A549 (cell line): ENCODE measurements at regions not wholly inside any gene's neighbourhood (a gene's known extent, or its start where the extent isn't known, plus 50 kb on each side); places are given as distances from the start of the nearest gene placed in this dataset.

ENCODE experiments used
- ATAC-seq, 2 experiments: fragments of 200-7000 bp in 1 of 2; fragments of >200 bp in 1 of 2; cut with Nextera tagmentation in 1 of 2; cut with Tn5 transposase in 1 of 2; 3 replicates each; pipeline versions ENCODE4 v1.8.0 to v1.9.1; 2018 to 2020; ENCODE audit warnings: mild to moderate bottlenecking in 1 of 2, moderate library complexity in 1 of 2
- CTCF ChIA-PET: fragments of 300-600 bp; sonication (Branson Sonifier 250); formaldehyde crosslinking; extraction: SDS; loops from one replicate; lab custom pipeline; 2021; ENCODE audit warnings: antibody characterized with exemption, inconsistent platforms; lab: Yijun Ruan, JAX
- POLR2A ChIA-PET: fragments of 350-600 bp; formaldehyde crosslinking; extraction: SDS; loops from one replicate; lab custom pipeline; 2021; ENCODE audit warnings: antibody characterized with exemption, inconsistent platforms; lab: Yijun Ruan, JAX
- DNase-seq, 2 experiments: peaks; one replicate each; pipeline versions ENCODE4 v3.0.0 to v3.0.0-alpha.2; 2011 to 2016; ENCODE audit warnings: low read depth in 1 of 2, low spot score in 1 of 2
- FAIRE-seq: peaks from 2 replicates; lab custom pipeline; 2011; peaks lifted over from hg19 to GRCh38; lab: Jason Lieb, UNC
- H3K27ac ChIP-seq, 2 experiments: fragments of >200 bp; sonication (Bioruptor Twin); formaldehyde crosslinking; 3 replicates each; pipeline ENCODE4 v1.5.1; 2016 to 2017
- H3K4me1 ChIP-seq: fragments of >200 bp; sonication (Bioruptor Twin); formaldehyde crosslinking; 3 replicates; pipeline ENCODE4 v1.6.1; 2016
- H3K4me2 ChIP-seq: fragments of >200 bp; sonication (Bioruptor Twin); formaldehyde crosslinking; 3 replicates; pipeline ENCODE4 v1.6.1; 2016
- H3K4me3 ChIP-seq: fragments of >200 bp; sonication (Bioruptor Twin); formaldehyde crosslinking; 3 replicates; pipeline ENCODE4 v1.5.1; 2016
- H3K9me3 ChIP-seq: fragments of >200 bp; sonication (Bioruptor Twin); formaldehyde crosslinking; 3 replicates; pipeline ENCODE4 v1.6.1; 2016
- CEBPB ChIP-seq, 2 experiments: fragments of >200 bp in 1 of 2; sonication (Bioruptor Twin) in 1 of 2; formaldehyde crosslinking in 1 of 2; IDR thresholded peaks; 2 replicates each; pipeline ENCODE4 v1.6.1; 2012 to 2016
- EHF ChIP-seq: fragments of 250-450 bp; sonication (Bioruptor Pico); IDR thresholded peaks from 2 replicates; pipeline ENCODE4 v1.5.0; 2020; ENCODE audit warnings: mild to moderate bottlenecking
- EHMT2 ChIP-seq: fragments of 200-600 bp; sonication (generic); IDR thresholded peaks from 2 replicates; pipeline ENCODE4 v1.6.1; 2016; ENCODE audit warnings: antibody characterized with exemption, low read depth, mild to moderate bottlenecking, moderate library complexity
- ESRRA ChIP-seq: fragments of 150-350 bp; IDR thresholded peaks from 2 replicates; pipeline ENCODE4 v1.6.1; 2014; ENCODE audit warnings: mild to moderate bottlenecking, low read length, borderline replicate concordance
- FOSB ChIP-seq: fragments of 250-450 bp; sonication (Bioruptor Pico); IDR thresholded peaks from 2 replicates; pipeline ENCODE4 v1.5.0; 2020; ENCODE audit warnings: mild to moderate bottlenecking, moderate library complexity
- FOXS1 ChIP-seq: fragments of 250-450 bp; sonication (Bioruptor Pico); IDR thresholded peaks from 2 replicates; pipeline ENCODE4 v1.5.0; 2020; ENCODE audit warnings: mild to moderate bottlenecking, moderate library complexity
- HES2 ChIP-seq: fragments of >200 bp; sonication (Bioruptor Twin); formaldehyde crosslinking; IDR thresholded peaks from 2 replicates; pipeline ENCODE4 v1.6.1; 2016
- HEYL ChIP-seq: fragments of 250-450 bp; sonication (Bioruptor Pico); IDR thresholded peaks from 2 replicates; pipeline ENCODE4 v1.8.0; 2021; ENCODE audit warnings: mild to moderate bottlenecking, moderate library complexity
- HMGXB4 ChIP-seq: fragments of 250-450 bp; sonication (Bioruptor Pico); IDR thresholded peaks from 2 replicates; pipeline ENCODE4 v1.5.0; 2021; ENCODE audit warnings: mild to moderate bottlenecking, moderate library complexity, borderline replicate concordance
- HOXB13 ChIP-seq: fragments of 250-450 bp; sonication (Bioruptor Pico); IDR thresholded peaks from 2 replicates; pipeline ENCODE4 v1.5.0; 2020; ENCODE audit warnings: low read depth, mild to moderate bottlenecking, moderate library complexity
- JUNB ChIP-seq: fragments of >200 bp; sonication (Bioruptor Twin); formaldehyde crosslinking; IDR thresholded peaks from 2 replicates; pipeline ENCODE4 v1.6.1; 2016
- KDM1A ChIP-seq: fragments of 200-600 bp; sonication (generic); IDR thresholded peaks from 2 replicates; pipeline ENCODE4 v1.6.1; 2016; ENCODE audit warnings: low read depth, mild to moderate bottlenecking
- MAFK ChIP-seq: fragments of 450-650 bp; IDR thresholded peaks from 2 replicates; pipeline ENCODE4 v1.6.1; 2014; ENCODE audit not compliant: partially characterized antibody
- MAX ChIP-seq: IDR thresholded peaks from 2 replicates; pipeline ENCODE4 v1.6.1; 2012
- MYC ChIP-seq: IDR thresholded peaks from 2 replicates; pipeline ENCODE4 v1.6.1; 2012; ENCODE audit warnings: mild to moderate bottlenecking, inconsistent platforms, low read length, improper control_type of control experiment, borderline replicate concordance
- PHF8 ChIP-seq: fragments of 200-600 bp; sonication (generic); IDR thresholded peaks from 2 replicates; pipeline ENCODE4 v1.6.1; 2016; ENCODE audit warnings: low read depth, mild to moderate bottlenecking, antibody characterized with exemption, moderate library complexity, borderline replicate concordance
- POLR2A ChIP-seq: IDR thresholded peaks from 2 replicates; pipeline ENCODE4 v1.6.1; 2012; ENCODE audit warnings: mild to moderate bottlenecking, low read length
- RAD21 ChIP-seq, 2 experiments: fragments of >200 bp in 1 of 2; sonication (Bioruptor Twin) in 1 of 2; formaldehyde crosslinking in 1 of 2; IDR thresholded peaks in 1 of 2; conservative IDR thresholded peaks in 1 of 2; 2 replicates in 1 of 2; 3 replicates in 1 of 2; pipeline ENCODE4 v1.6.1; 2012 to 2018; ENCODE audit warnings: inconsistent platforms in 1 of 2
- REST ChIP-seq: fragments of 200-600 bp; sonication (generic); IDR thresholded peaks from 2 replicates; pipeline ENCODE4 v1.6.1; 2016; ENCODE audit warnings: antibody characterized with exemption, mild to moderate bottlenecking, moderate library complexity
- SMC3 ChIP-seq: fragments of >200 bp; sonication (Bioruptor Twin); formaldehyde crosslinking; IDR thresholded peaks from 3 replicates; pipeline ENCODE4 v1.6.1; 2018; ENCODE audit warnings: inconsistent platforms
- SREBF2 ChIP-seq: fragments of 450-650 bp; IDR thresholded peaks from 2 replicates; pipeline ENCODE4 v1.6.1; 2014; ENCODE audit warnings: mild to moderate bottlenecking, moderate library complexity
- TFCP2L1 ChIP-seq: fragments of 250-450 bp; sonication (Bioruptor Pico); IDR thresholded peaks from 2 replicates; pipeline ENCODE4 v1.5.0; 2021; ENCODE audit warnings: mild to moderate bottlenecking
- ZC3H11A ChIP-seq: fragments of 450-650 bp; IDR thresholded peaks from 2 replicates; pipeline ENCODE4 v1.6.1; 2014; ENCODE audit warnings: antibody characterized with exemption, mild to moderate bottlenecking
- ZNF302 ChIP-seq: fragments of 250-450 bp; sonication (Bioruptor Pico); IDR thresholded peaks from 2 replicates; pipeline ENCODE4 v1.9.0; 2021; ENCODE audit warnings: inconsistent platforms, mild to moderate bottlenecking, moderate library complexity
- ZSCAN20 ChIP-seq: fragments of 250-450 bp; sonication (Bioruptor Pico); IDR thresholded peaks from 2 replicates; pipeline ENCODE4 v1.8.0; 2022; ENCODE audit warnings: mild to moderate bottlenecking, moderate library complexity
- WGBS: methylation state at CpG from one replicate; pipeline ENCODE4 v1.1.6; 2017; ENCODE audit errors: missing lambda C conversion rate; 5-methylcytosine and 5-hydroxymethylcytosine counted together

GRCh38 chr2:44838116-44838790, 103.2 kb upstream of the SIX3 start:
- ChIA-PET CTCF (interaction anchor here (0.6 kb wide), 1 partner anchor 449 kb away, joined by 3 read pairs; no protein-coding TSS in a partner anchor), POLR2A (no interaction called here)
- Histone ChIP-seq H3K9me3 (no peaks in the 10 kb centered on the region), H3K4me1 (no peaks in the 10 kb centered on the region), H3K4me2 (no peak overlapping the region), H3K27ac (no peak overlapping the region), H3K4me3 (no peak overlapping the region)
- ATAC-seq: no peak
- FAIRE-seq: no peak
- TF ChIP-seq SMC3 (no peak), FOSB (no peak), ZNF302 (CRISPR knock-in tag) (no peak), HES2 (no peak)
- 84% methylated on average over 13 of the region's 13 CpGs for WGBS
- no peak for DNase-seq

- H3K9me3 ChIP-seq: no peaks in the 10 kb centered on the region
- no peak for ATAC-seq
- WGBS: 48% methylated on average over 5 of the region's 5 CpGs
- H3K4me3 ChIP-seq: no peak overlapping the region
- H3K27ac ChIP-seq: no peak overlapping the region
- H3K4me2 ChIP-seq: no peak overlapping the region
- H3K4me1 ChIP-seq: no peaks in the 10 kb centered on the region
- CTCF ChIA-PET: no interaction called here
- TF ChIP-seq EHF (CRISPR knock-in tag): no peak
- no peak for TF ChIP-seq MYC
- TF ChIP-seq ESRRA: no peak
- no peak for TF ChIP-seq RAD21 (conservative IDR thresholded peaks at IDR 0.05 in 1 of 2, IDR thresholded peaks at IDR 0.05 in 1 of 2)
- no peak for TF ChIP-seq EHMT2
- TF ChIP-seq PHF8: no peak
- TF ChIP-seq REST: no peak
- TF ChIP-seq KDM1A: no peak
- no peak for TF ChIP-seq ZSCAN20
- no peak for TF ChIP-seq MAX
- TF ChIP-seq POLR2A: no peak
- no peak for TF ChIP-seq HEYL (CRISPR knock-in tag)
- TF ChIP-seq, all 56 proteins: peak for 0
- FAIRE-seq: no peak
- POLR2A ChIA-PET: no interaction called here
- DNase-seq: no peak
These were observed 102.1 kb upstream of the SIX3 start for GRCh38 chr2:44839370-44839769.

GRCh38 chr2:44839771-44840502, 101.6 kb upstream of the SIX3 start:
- ATAC-seq: no peak
- ChIA-PET CTCF (interaction anchor here (1.8 kb wide), 1 partner anchor 360 kb away, joined by 4 read pairs; no protein-coding TSS in a partner anchor), POLR2A (no interaction called here)
- H3K4me1 ChIP-seq: no peaks in the 10 kb centered on the region
- no peak overlapping the region for H3K4me3 ChIP-seq
- FAIRE-seq: no peak
- H3K27ac ChIP-seq: no peak overlapping the region
- 69% methylated on average over 10 of the region's 10 CpGs for WGBS
- H3K9me3 ChIP-seq: no peaks in the 10 kb centered on the region
- no peak for DNase-seq
- no peak overlapping the region for H3K4me2 ChIP-seq
- TF ChIP-seq HOXB13 (CRISPR knock-in tag): no peak
- TF ChIP-seq EHMT2: no peak
- no peak for TF ChIP-seq FOXS1 (CRISPR knock-in tag)
- TF ChIP-seq SREBF2: no peak
- TF ChIP-seq JUNB: no peak
- no peak for TF ChIP-seq MYC
- TF ChIP-seq MAX: no peak
- TF ChIP-seq ESRRA: no peak
- TF ChIP-seq HMGXB4: no peak
- no peak for TF ChIP-seq ZNF302 (CRISPR knock-in tag)
- no peak for TF ChIP-seq TFCP2L1 (CRISPR knock-in tag)
- no peak for TF ChIP-seq CEBPB (IDR thresholded peaks at IDR 0.05)
- TF ChIP-seq ZC3H11A: no peak
- no peak for TF ChIP-seq MAFK
